SU-DHL-6 (cell line): ENCODE measurements at regions not wholly inside any gene's neighbourhood (a gene's known extent, or its start where the extent isn't known, plus 50 kb on each side); places are given as distances from the start of the nearest gene placed in this dataset.

Source experiments
- H2AFZ ChIP-seq: fragments of 200-600 bp; sonication (generic); 2 replicates; pipeline ENCODE4 v1.6.1; 2014; ENCODE audit warnings: low read depth, mild to moderate bottlenecking, moderate library complexity, mixed read lengths, antibody characterized with exemption, low read length; ENCODE audit not compliant: severe bottlenecking
- H3F3A ChIP-seq: fragments of 200-600 bp; shearing (Covaris generic); 2 replicates; pipeline ENCODE4 v1.6.0; 2016; ENCODE audit warnings: antibody characterized with exemption, mild to moderate bottlenecking; ENCODE audit not compliant: insufficient read depth
- H3K27ac ChIP-seq: fragments of 200-600 bp; sonication (generic); 2 replicates; pipeline ENCODE4 v1.5.1; 2016; ENCODE audit warnings: low read depth, mild to moderate bottlenecking, low read length, moderate library complexity, mixed read lengths
- H3K27me3 ChIP-seq: fragments of 200-600 bp; sonication (generic), shearing (Covaris generic); 2 replicates; pipeline ENCODE4 v1.6.0; 2014; ENCODE audit warnings: mild to moderate bottlenecking, low read length
- H3K36me3 ChIP-seq: fragments of 200-600 bp; sonication (generic); 2 replicates; pipeline ENCODE4 v1.6.1; 2014; ENCODE audit warnings: mild to moderate bottlenecking, low read length, mixed read lengths
- H3K4me2 ChIP-seq: fragments of 300-600, 200-600 bp; shearing (Covaris generic), sonication (generic); 2 replicates; pipeline ENCODE4 v1.6.0; 2014; ENCODE audit warnings: low read length, low read depth, mild to moderate bottlenecking; ENCODE audit not compliant: poor library complexity, severe bottlenecking
- H3K4me3 ChIP-seq: fragments of 200-600 bp; sonication (generic); 2 replicates; pipeline ENCODE4 v1.5.1; 2014; ENCODE audit warnings: antibody characterized with exemption, low read length, mild to moderate bottlenecking, mixed read lengths; ENCODE audit not compliant: insufficient read depth, poor library complexity, severe bottlenecking
- H3K79me2 ChIP-seq: fragments of 200-600 bp; sonication (generic); 2 replicates; pipeline ENCODE4 v1.6.1; 2014; ENCODE audit warnings: mild to moderate bottlenecking, low read length, moderate library complexity; ENCODE audit not compliant: insufficient read depth
- H3K9ac ChIP-seq: fragments of 200-600 bp; sonication (generic); 2 replicates; pipeline ENCODE4 v1.7.0; 2014; ENCODE audit warnings: mild to moderate bottlenecking, low read length
- H3K9me2 ChIP-seq: fragments of 200-600 bp; sonication (generic); replicated peaks from 2 replicates; pipeline ENCODE4 v1.6.1; 2014; ENCODE audit warnings: low read length; ENCODE audit not compliant: insufficient read depth
- H3K9me3 ChIP-seq: fragments of 200-600 bp; sonication (generic); 2 replicates; pipeline ENCODE4 v1.6.1; 2014; ENCODE audit warnings: low read length, mixed read lengths; ENCODE audit not compliant: insufficient read depth
- H4K20me1 ChIP-seq: fragments of 200-600 bp; sonication (generic); 2 replicates; pipeline ENCODE4 v1.6.1; 2014; ENCODE audit warnings: low read depth, mild to moderate bottlenecking, antibody characterized with exemption, low read length, moderate library complexity, mixed read lengths
- EZH2phosphoT487 ChIP-seq: fragments of 200-600 bp; sonication (generic), shearing (Covaris generic); conservative IDR thresholded peaks from 2 replicates; pipeline ENCODE4 v1.6.1; 2018; ENCODE audit warnings: mild to moderate bottlenecking, antibody characterized with exemption, low read length, moderate library complexity, mixed read lengths
- TF ChIP-seq, protein P1 (sequence below): fragments of 200-600 bp; sonication (generic); IDR thresholded peaks from one replicate; pipeline ENCODE4 v1.5.1; 2017; ENCODE audit warnings: antibody characterized with exemption, mild to moderate bottlenecking, low read length, moderate library complexity; ENCODE audit not compliant: insufficient read depth, poor library complexity, severe bottlenecking

DNA sequence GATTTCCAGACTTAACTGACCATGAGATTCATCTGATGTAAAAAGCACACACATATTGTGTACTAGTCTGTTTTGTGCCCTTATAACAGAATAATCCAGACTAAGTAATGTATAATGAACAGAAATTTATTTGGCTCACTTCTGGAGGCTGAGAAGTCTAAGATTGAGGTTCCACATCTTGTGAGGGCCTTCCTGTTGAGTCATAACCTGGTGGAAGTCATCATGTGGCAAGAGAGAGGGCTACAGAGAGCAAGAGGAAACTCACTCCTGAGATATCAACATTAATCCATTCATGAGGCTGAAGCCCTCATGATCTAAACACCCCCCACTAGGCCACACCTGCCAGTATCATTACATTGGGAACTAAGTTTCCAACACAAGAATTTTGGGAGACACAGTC is 977.6 kb downstream of the MCTP2 start:
- no peak overlapping the region for H3K9ac ChIP-seq
- no peaks in the 10 kb centered on the region for H3K9me3 ChIP-seq
- H3F3A ChIP-seq = no peaks in the 10 kb centered on the region
- H3K79me2 ChIP-seq = no peaks in the 10 kb centered on the region
- H4K20me1 ChIP-seq = no peaks in the 10 kb centered on the region
- no peak overlapping the region for H2AFZ ChIP-seq
- no peaks in the 10 kb centered on the region for H3K36me3 ChIP-seq
- H3K9me2 ChIP-seq = no peaks in the 10 kb centered on the region
- no peaks in the 10 kb centered on the region for H3K27me3 ChIP-seq
- no peak for TF ChIP-seq EZH2phosphoT487
- TF ChIP-seq, protein P1, sequence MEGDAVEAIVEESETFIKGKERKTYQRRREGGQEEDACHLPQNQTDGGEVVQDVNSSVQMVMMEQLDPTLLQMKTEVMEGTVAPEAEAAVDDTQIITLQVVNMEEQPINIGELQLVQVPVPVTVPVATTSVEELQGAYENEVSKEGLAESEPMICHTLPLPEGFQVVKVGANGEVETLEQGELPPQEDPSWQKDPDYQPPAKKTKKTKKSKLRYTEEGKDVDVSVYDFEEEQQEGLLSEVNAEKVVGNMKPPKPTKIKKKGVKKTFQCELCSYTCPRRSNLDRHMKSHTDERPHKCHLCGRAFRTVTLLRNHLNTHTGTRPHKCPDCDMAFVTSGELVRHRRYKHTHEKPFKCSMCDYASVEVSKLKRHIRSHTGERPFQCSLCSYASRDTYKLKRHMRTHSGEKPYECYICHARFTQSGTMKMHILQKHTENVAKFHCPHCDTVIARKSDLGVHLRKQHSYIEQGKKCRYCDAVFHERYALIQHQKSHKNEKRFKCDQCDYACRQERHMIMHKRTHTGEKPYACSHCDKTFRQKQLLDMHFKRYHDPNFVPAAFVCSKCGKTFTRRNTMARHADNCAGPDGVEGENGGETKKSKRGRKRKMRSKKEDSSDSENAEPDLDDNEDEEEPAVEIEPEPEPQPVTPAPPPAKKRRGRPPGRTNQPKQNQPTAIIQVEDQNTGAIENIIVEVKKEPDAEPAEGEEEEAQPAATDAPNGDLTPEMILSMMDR = no peak
- H3K27ac ChIP-seq = no peak overlapping the region
- no peak overlapping the region for H3K4me2 ChIP-seq
- H3K4me3 ChIP-seq = no peak overlapping the region

DNA sequence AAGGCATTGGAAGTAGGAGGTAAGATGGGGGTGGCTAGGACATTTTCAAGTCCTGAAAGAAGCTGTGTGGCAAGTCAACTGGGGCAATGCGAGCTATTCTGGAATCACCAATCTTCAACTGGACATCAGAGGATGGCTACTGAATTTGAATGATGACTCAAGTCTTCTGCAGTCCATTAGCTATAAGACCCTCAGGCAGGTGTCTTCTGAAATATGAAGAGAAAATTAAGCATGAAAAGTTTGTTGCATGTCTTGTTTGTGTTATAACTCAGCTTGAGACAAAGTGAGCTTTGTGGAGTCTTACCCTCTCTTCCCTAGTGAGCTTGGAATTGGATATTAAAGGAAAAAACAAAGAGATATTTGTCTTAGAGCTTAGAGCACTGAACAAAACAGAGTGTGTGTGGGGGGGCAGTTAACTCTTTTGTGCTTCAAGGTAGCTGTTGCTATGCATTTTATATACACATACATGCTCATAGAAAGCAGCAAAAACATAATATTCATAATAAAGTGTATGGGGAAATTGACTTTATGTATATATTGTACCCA is 979.1 kb downstream of the MCTP2 start:
- Histone ChIP-seq H2AFZ (no peak overlapping the region), H3K4me3 (no peak overlapping the region), H3K27ac (no peak overlapping the region), H3K9ac (no peak overlapping the region), H3F3A (no peaks in the 10 kb centered on the region), H3K9me3 (no peaks in the 10 kb centered on the region), H3K36me3 (no peaks in the 10 kb centered on the region), H3K27me3 (no peaks in the 10 kb centered on the region), H4K20me1 (no peaks in the 10 kb centered on the region), H3K4me2 (no peak overlapping the region), H3K9me2 (no peaks in the 10 kb centered on the region), H3K79me2 (no peaks in the 10 kb centered on the region)
- TF ChIP-seq, protein P1 = no peak
- no peak for TF ChIP-seq EZH2phosphoT487

- H3K9ac ChIP-seq = no peak overlapping the region
- no peaks in the 10 kb centered on the region for H3K36me3 ChIP-seq
- TF ChIP-seq, protein P1 = no peak
- TF ChIP-seq EZH2phosphoT487 = no peak
- H2AFZ ChIP-seq = no peak overlapping the region
- H3K4me3 ChIP-seq = no peak overlapping the region
- H3K79me2 ChIP-seq = no peaks in the 10 kb centered on the region
- H3K27ac ChIP-seq = no peak overlapping the region
- no peaks in the 10 kb centered on the region for H3F3A ChIP-seq
- H3K9me3 ChIP-seq = no peaks in the 10 kb centered on the region
- no peaks in the 10 kb centered on the region for H3K9me2 ChIP-seq
- no peaks in the 10 kb centered on the region for H4K20me1 ChIP-seq
- H3K4me2 ChIP-seq = no peak overlapping the region
- H3K27me3 ChIP-seq = no peaks in the 10 kb centered on the region
Measured at GRCh38 chr15:95215017-95215416, 983.7 kb downstream of the MCTP2 start.

GRCh38 chr15:95226835-95227234 is 995.5 kb downstream of the MCTP2 start:
- H4K20me1 ChIP-seq = no peaks in the 10 kb centered on the region
- H3K27ac ChIP-seq = no peak overlapping the region
- H2AFZ ChIP-seq = no peak overlapping the region
- H3K4me3 ChIP-seq = no peak overlapping the region
- H3K36me3 ChIP-seq = no peaks in the 10 kb centered on the region
- TF ChIP-seq EZH2phosphoT487 = no peak
- TF ChIP-seq, protein P1 = no peak
- H3K4me2 ChIP-seq = no peak overlapping the region
- no peaks in the 10 kb centered on the region for H3F3A ChIP-seq
- H3K9me3 ChIP-seq = no peaks in the 10 kb centered on the region
- no peak overlapping the region for H3K9ac ChIP-seq
- no peaks in the 10 kb centered on the region for H3K79me2 ChIP-seq
- H3K9me2 ChIP-seq = peaks cover 5% of the 10 kb centered on the region; the same call in 1 of the 2 replicates
- no peaks in the 10 kb centered on the region for H3K27me3 ChIP-seq
